ENCODE measurements at regions not wholly inside any gene's neighbourhood (a gene's known extent, or its start where the extent isn't known, plus 50 kb on each side); places are given as distances from the start of the nearest gene placed in this dataset.
"Not testable (repeated sequence)": the region's sequence is repeated elsewhere in the genome, so short reads cannot be mapped to it uniquely, and the experiment has no call there.

- Histone ChIP-seq H3K9me3 (ENCODE audit: control insufficient read depth, low read length) (no peaks in the 10 kb centered on the region), H3K4me1 (ENCODE audit: control insufficient read depth, insufficient read depth, low read length) (peaks cover 24% of the 10 kb centered on the region), H3K36me3 (ENCODE audit: control insufficient read depth, insufficient read depth, low read length, severe bottlenecking) (no peaks in the 10 kb centered on the region), H3K9ac (ENCODE audit: low read length) (peak overlapping the region; percentile 28), H3K27me3 (replicated peaks; ENCODE audit: control insufficient read depth, insufficient read depth, low read length) (no peaks in the 10 kb centered on the region), H3K4me3 (ENCODE audit: low read length) (peak overlapping the region; percentile 32)
- DNase-seq (ENCODE audit: low read depth) = peak; percentile 80
Measured at GRCh38 chr12:92059960-92060359, 85.7 kb downstream of the BTG1 start.

- no peaks in the 10 kb centered on the region for H3K27me3 ChIP-seq (replicated peaks; ENCODE audit: control insufficient read depth, insufficient read depth, low read length)
- DNase-seq (ENCODE audit: low read depth) = no peak
- no peaks in the 10 kb centered on the region for H3K36me3 ChIP-seq (ENCODE audit: control insufficient read depth, insufficient read depth, low read length, severe bottlenecking)
- H3K9ac ChIP-seq (ENCODE audit: low read length) = no peak overlapping the region
- H3K9me3 ChIP-seq (ENCODE audit: control insufficient read depth, low read length) = no peaks in the 10 kb centered on the region
- H3K4me3 ChIP-seq (ENCODE audit: low read length) = no peak overlapping the region
- H3K4me1 ChIP-seq (ENCODE audit: control insufficient read depth, insufficient read depth, low read length) = peaks cover 19% of the 10 kb centered on the region
Measured at GRCh38 chr12:92058664-92059063, 87.0 kb downstream of the BTG1 start.

- H3K4me3 ChIP-seq (ENCODE audit: low read length); H3K9me3 ChIP-seq (ENCODE audit: control insufficient read depth, low read length); H3K36me3 ChIP-seq (ENCODE audit: control insufficient read depth, insufficient read depth, low read length, severe bottlenecking); H3K27me3 ChIP-seq (replicated peaks; ENCODE audit: control insufficient read depth, insufficient read depth, low read length); DNase-seq (ENCODE audit: low read depth); H3K9ac ChIP-seq (ENCODE audit: low read length): not testable (repeated sequence)
- H3K4me1 ChIP-seq (ENCODE audit: control insufficient read depth, insufficient read depth, low read length) = peaks cover 19% of the 10 kb centered on the region
Measured at GRCh38 chr12:92056756-92057155, 88.9 kb downstream of the BTG1 start.

GRCh38 chr12:92056290-92056689 lies 89.4 kb downstream of the BTG1 start:
- Histone ChIP-seq H3K27me3 (replicated peaks; ENCODE audit: control insufficient read depth, insufficient read depth, low read length) (no peaks in the 10 kb centered on the region), H3K9ac (ENCODE audit: low read length) (no peak overlapping the region), H3K4me3 (ENCODE audit: low read length) (no peak overlapping the region), H3K9me3 (ENCODE audit: control insufficient read depth, low read length) (no peaks in the 10 kb centered on the region), H3K36me3 (ENCODE audit: control insufficient read depth, insufficient read depth, low read length, severe bottlenecking) (no peaks in the 10 kb centered on the region), H3K4me1 (ENCODE audit: control insufficient read depth, insufficient read depth, low read length) (peaks cover 19% of the 10 kb centered on the region)
- DNase-seq (ENCODE audit: low read depth) = no peak

GRCh38 chr12:92055877-92056276 lies 89.8 kb downstream of the BTG1 start:
- Histone ChIP-seq H3K27me3 (replicated peaks; ENCODE audit: control insufficient read depth, insufficient read depth, low read length) (no peaks in the 10 kb centered on the region), H3K9ac (ENCODE audit: low read length) (no peak overlapping the region), H3K4me1 (ENCODE audit: control insufficient read depth, insufficient read depth, low read length) (peaks cover 15% of the 10 kb centered on the region), H3K4me3 (ENCODE audit: low read length) (no peak overlapping the region), H3K9me3 (ENCODE audit: control insufficient read depth, low read length) (no peaks in the 10 kb centered on the region), H3K36me3 (ENCODE audit: control insufficient read depth, insufficient read depth, low read length, severe bottlenecking) (no peaks in the 10 kb centered on the region)
- DNase-seq (ENCODE audit: low read depth) = no peak

GRCh38 chr12:92051441-92051840 lies 94.2 kb downstream of the BTG1 start:
- Histone ChIP-seq H3K9me3 (ENCODE audit: control insufficient read depth, low read length) (no peaks in the 10 kb centered on the region), H3K4me1 (ENCODE audit: control insufficient read depth, insufficient read depth, low read length) (no peaks in the 10 kb centered on the region), H3K4me3 (ENCODE audit: low read length) (no peak overlapping the region), H3K27me3 (replicated peaks; ENCODE audit: control insufficient read depth, insufficient read depth, low read length) (no peaks in the 10 kb centered on the region), H3K36me3 (ENCODE audit: control insufficient read depth, insufficient read depth, low read length, severe bottlenecking) (no peaks in the 10 kb centered on the region), H3K9ac (ENCODE audit: low read length) (no peak overlapping the region)
- no peak for DNase-seq (ENCODE audit: low read depth)

- DNase-seq (ENCODE audit: low read depth) = no peak
- Histone ChIP-seq H3K4me3 (ENCODE audit: low read length) (no peak overlapping the region), H3K9ac (ENCODE audit: low read length) (no peak overlapping the region), H3K4me1 (ENCODE audit: control insufficient read depth, insufficient read depth, low read length) (no peaks in the 10 kb centered on the region), H3K27me3 (replicated peaks; ENCODE audit: control insufficient read depth, insufficient read depth, low read length) (no peaks in the 10 kb centered on the region), H3K9me3 (ENCODE audit: control insufficient read depth, low read length) (no peaks in the 10 kb centered on the region), H3K36me3 (ENCODE audit: control insufficient read depth, insufficient read depth, low read length, severe bottlenecking) (no peaks in the 10 kb centered on the region)
Measured at GRCh38 chr12:92049403-92049802, 96.2 kb downstream of the BTG1 start.

GRCh38 chr12:92047393-92047826 lies 98.2 kb downstream of the BTG1 start:
- H3K4me3 ChIP-seq (ENCODE audit: low read length) = no peak overlapping the region
- H3K27me3 ChIP-seq (replicated peaks; ENCODE audit: control insufficient read depth, insufficient read depth, low read length) = no peaks in the 10 kb centered on the region
- no peaks in the 10 kb centered on the region for H3K4me1 ChIP-seq (ENCODE audit: control insufficient read depth, insufficient read depth, low read length)
- H3K9ac ChIP-seq (ENCODE audit: low read length) = no peak overlapping the region
- DNase-seq (ENCODE audit: low read depth) = no peak
- H3K36me3 ChIP-seq (ENCODE audit: control insufficient read depth, insufficient read depth, low read length, severe bottlenecking) = no peaks in the 10 kb centered on the region
- no peaks in the 10 kb centered on the region for H3K9me3 ChIP-seq (ENCODE audit: control insufficient read depth, low read length)

- H3K9ac ChIP-seq (ENCODE audit: low read length) = no peak overlapping the region
- no peaks in the 10 kb centered on the region for H3K27me3 ChIP-seq (replicated peaks; ENCODE audit: control insufficient read depth, insufficient read depth, low read length)
- H3K36me3 ChIP-seq (ENCODE audit: control insufficient read depth, insufficient read depth, low read length, severe bottlenecking) = no peaks in the 10 kb centered on the region
- no peaks in the 10 kb centered on the region for H3K9me3 ChIP-seq (ENCODE audit: control insufficient read depth, low read length)
- H3K4me1 ChIP-seq (ENCODE audit: control insufficient read depth, insufficient read depth, low read length) = no peaks in the 10 kb centered on the region
- H3K4me3 ChIP-seq (ENCODE audit: low read length) = no peak overlapping the region
- no peak for DNase-seq (ENCODE audit: low read depth)
Measured at GRCh38 chr12:92046557-92047392, 98.9 kb downstream of the BTG1 start.

- Histone ChIP-seq H3K27me3 (replicated peaks; ENCODE audit: control insufficient read depth, insufficient read depth, low read length) (no peaks in the 10 kb centered on the region), H3K4me3 (ENCODE audit: low read length) (no peak overlapping the region), H3K9ac (ENCODE audit: low read length) (no peak overlapping the region), H3K9me3 (ENCODE audit: control insufficient read depth, low read length) (no peaks in the 10 kb centered on the region), H3K36me3 (ENCODE audit: control insufficient read depth, insufficient read depth, low read length, severe bottlenecking) (no peaks in the 10 kb centered on the region), H3K4me1 (ENCODE audit: control insufficient read depth, insufficient read depth, low read length) (no peaks in the 10 kb centered on the region)
- DNase-seq (ENCODE audit: low read depth) = no peak
Measured at GRCh38 chr12:92045852-92046251, 99.8 kb downstream of the BTG1 start.

GRCh38 chr12:92044435-92044834 lies 101.2 kb downstream of the BTG1 start:
- Histone ChIP-seq H3K9me3 (ENCODE audit: control insufficient read depth, low read length) (no peaks in the 10 kb centered on the region), H3K36me3 (ENCODE audit: control insufficient read depth, insufficient read depth, low read length, severe bottlenecking) (no peaks in the 10 kb centered on the region), H3K9ac (ENCODE audit: low read length) (no peak overlapping the region), H3K4me1 (ENCODE audit: control insufficient read depth, insufficient read depth, low read length) (no peaks in the 10 kb centered on the region), H3K4me3 (ENCODE audit: low read length) (no peak overlapping the region), H3K27me3 (replicated peaks; ENCODE audit: control insufficient read depth, insufficient read depth, low read length) (no peaks in the 10 kb centered on the region)
- DNase-seq (ENCODE audit: low read depth) = no peak
